Psoas muscle (tissue), 7 donors: ENCODE measurements at regions not wholly inside any gene's neighbourhood (a gene's known extent, or its start where the extent isn't known, plus 50 kb on each side); places are given as distances from the start of the nearest gene placed in this dataset.

Experiments used
- ATAC-seq, 4 donors: fragments of 200-7000 bp; cut with Tn5 transposase; one replicate each; pipeline ENCODE4 v1.9.1; 2020; ENCODE audit warnings: moderate library complexity in 3 of 4, mild to moderate bottlenecking in 2 of 4
- DNase-seq, 2 donors: peaks; one replicate each; pipeline ENCODE4 v3.0.0-alpha.2; 2020
- H3K27ac ChIP-seq: fragments of 200-600 bp; one replicate; pipeline ENCODE4 v1.8.0; 2022
- H3K27me3 ChIP-seq, 3 donors: fragments of 200-600 bp in 1 of 3; one replicate each; pipeline versions ENCODE4 v1.6.1 to v1.8.0; 2013 to 2022; ENCODE audit warnings: low read length in 2 of 3, mild to moderate bottlenecking in 2 of 3, moderate library complexity in 1 of 3; ENCODE audit not compliant: insufficient read depth in 3 of 3
- H3K36me3 ChIP-seq, 2 donors: fragments of 200-600 bp in 1 of 2; one replicate each; pipeline versions ENCODE4 v1.6.1 to v1.8.0; 2013 to 2022; ENCODE audit warnings: low read depth in 1 of 2, mild to moderate bottlenecking in 1 of 2, moderate library complexity in 1 of 2; ENCODE audit not compliant: insufficient read depth in 1 of 2
- H3K4me1 ChIP-seq: fragments of 200-600 bp; one replicate; pipeline ENCODE4 v1.8.0; 2022
- H3K4me3 ChIP-seq: fragments of 200-600 bp; one replicate; pipeline ENCODE4 v1.8.0; 2022; ENCODE audit warnings: mild to moderate bottlenecking
- H3K9me3 ChIP-seq: fragments of 200-600 bp; one replicate; pipeline ENCODE4 v1.8.0; 2022
- WGBS, 3 donors: extraction: QIAGEN DNeasy Blood & Tissue Kit; methylation state at CpG; one replicate each; pipeline versions ENCODE4 v1.1.6 to v1.1.7; 2013; 5-methylcytosine and 5-hydroxymethylcytosine counted together
- intact Hi-C, 2 donors: fragments of 100-400 bp; cut with DNase I; formaldehyde crosslinking; loops; one replicate each; pipeline versions ENCODE4 v1.11.0 to v1.14.2; 2022
- TF ChIP-seq, protein P1 (sequence below): fragments of 200-600 bp; IDR thresholded peaks from one replicate; pipeline ENCODE4 v1.8.0; 2022; ENCODE audit warnings: antibody characterized with exemption
- donor health status: healthy with polysubstance abuse.
- donor health status: DM: no; HTN: no; CAD: no; lungs with moderate emphysema.
- donor health status: Bipolar disorder and iron deficiency.
- donor health status: healthy.
- donor health status: DM: yes; HTN: yes; CAD: no.
- donor health status: DM: no; HTN: no; CAD: no.
- donor health status: DM: yes; HTN: yes; CAD: no.

DNA sequence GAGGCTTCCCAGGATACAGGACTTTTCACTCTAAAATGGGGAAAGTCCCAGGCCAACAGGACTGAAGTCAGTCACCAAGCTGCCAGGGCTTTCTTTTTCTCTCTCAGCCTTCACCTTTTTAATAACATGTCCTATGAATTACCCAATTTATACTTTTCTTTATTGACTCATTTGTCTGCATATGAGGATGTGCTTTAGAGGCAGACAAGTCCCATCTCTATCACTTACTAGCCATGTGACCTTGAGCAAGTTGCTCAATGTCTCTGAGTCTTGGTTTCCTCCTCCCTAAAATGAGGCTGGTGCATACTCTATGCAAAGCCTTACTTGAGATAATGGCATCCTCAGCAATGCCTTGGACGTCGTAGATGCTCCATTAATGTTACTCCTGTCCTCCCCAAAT lies 98.1 kb upstream of the TMPO start:
- TF ChIP-seq, protein P1, sequence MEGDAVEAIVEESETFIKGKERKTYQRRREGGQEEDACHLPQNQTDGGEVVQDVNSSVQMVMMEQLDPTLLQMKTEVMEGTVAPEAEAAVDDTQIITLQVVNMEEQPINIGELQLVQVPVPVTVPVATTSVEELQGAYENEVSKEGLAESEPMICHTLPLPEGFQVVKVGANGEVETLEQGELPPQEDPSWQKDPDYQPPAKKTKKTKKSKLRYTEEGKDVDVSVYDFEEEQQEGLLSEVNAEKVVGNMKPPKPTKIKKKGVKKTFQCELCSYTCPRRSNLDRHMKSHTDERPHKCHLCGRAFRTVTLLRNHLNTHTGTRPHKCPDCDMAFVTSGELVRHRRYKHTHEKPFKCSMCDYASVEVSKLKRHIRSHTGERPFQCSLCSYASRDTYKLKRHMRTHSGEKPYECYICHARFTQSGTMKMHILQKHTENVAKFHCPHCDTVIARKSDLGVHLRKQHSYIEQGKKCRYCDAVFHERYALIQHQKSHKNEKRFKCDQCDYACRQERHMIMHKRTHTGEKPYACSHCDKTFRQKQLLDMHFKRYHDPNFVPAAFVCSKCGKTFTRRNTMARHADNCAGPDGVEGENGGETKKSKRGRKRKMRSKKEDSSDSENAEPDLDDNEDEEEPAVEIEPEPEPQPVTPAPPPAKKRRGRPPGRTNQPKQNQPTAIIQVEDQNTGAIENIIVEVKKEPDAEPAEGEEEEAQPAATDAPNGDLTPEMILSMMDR: no peak
- H3K9me3 ChIP-seq: no peaks in the 10 kb centered on the region
- no peaks in the 10 kb centered on the region for H3K36me3 ChIP-seq
- H3K27me3 ChIP-seq: no peaks in the 10 kb centered on the region
- WGBS, 3 donors: 81 to 89% (median 85%) methylated on average over 2 of the region's 2 CpGs
- H3K4me3 ChIP-seq: no peak overlapping the region
- no peak for ATAC-seq
- intact Hi-C loops: no loop called here
- no peak overlapping the region for H3K27ac ChIP-seq
- H3K4me1 ChIP-seq: peaks cover 9% of the 10 kb centered on the region
- no peak for DNase-seq

DNA sequence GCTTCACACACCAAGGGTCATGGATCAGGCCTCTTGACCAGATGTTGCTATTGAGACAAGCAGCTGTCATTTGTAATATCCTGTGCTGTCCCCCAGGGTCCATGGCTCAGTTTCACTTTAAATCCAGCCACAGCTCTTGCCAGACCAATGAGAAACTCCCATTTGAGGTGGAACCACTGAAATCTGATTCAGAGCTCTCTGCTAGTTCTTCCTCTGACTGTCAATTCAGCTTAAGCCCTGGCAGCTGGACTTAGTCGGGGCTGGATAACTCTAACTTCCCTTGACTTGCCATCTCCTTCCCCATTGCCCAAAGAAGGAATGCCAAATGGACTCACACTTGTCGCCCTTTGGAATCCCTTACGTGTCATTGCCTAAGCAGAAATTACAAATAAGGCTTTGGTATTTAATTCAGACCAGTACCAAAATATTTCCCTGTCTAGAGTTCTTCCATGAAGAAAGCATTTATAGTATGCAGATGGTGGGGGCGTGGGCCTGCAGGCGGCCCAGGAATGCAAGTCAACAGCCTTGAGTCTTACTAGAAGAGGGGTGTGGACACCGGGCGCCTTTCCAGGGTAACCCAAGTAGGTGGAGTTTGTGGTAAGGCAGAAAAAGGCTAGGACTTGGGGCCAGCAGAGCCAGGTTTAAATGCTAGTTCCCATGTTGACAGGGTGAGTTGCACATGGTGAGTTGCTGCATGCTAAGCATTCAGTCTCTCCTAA lies 96.9 kb upstream of the TMPO start:
- Histone ChIP-seq H3K27ac (peak overlapping the region; percentile 58), H3K4me3 (no peak overlapping the region), H3K27me3 (no peaks in the 10 kb centered on the region), H3K4me1 (peaks cover 9% of the 10 kb centered on the region), H3K36me3 (no peaks in the 10 kb centered on the region), H3K9me3 (no peaks in the 10 kb centered on the region)
- 11 to 16% (median 12%) methylated on average over 7 of the region's 7 CpGs for WGBS, 3 donors
- DNase-seq (peak; percentile 83 to 86), ATAC-seq (peak; percentile 76 to 86 (median 78))
- intact Hi-C loops: no loop called here
- TF ChIP-seq, protein P1: no peak

DNA sequence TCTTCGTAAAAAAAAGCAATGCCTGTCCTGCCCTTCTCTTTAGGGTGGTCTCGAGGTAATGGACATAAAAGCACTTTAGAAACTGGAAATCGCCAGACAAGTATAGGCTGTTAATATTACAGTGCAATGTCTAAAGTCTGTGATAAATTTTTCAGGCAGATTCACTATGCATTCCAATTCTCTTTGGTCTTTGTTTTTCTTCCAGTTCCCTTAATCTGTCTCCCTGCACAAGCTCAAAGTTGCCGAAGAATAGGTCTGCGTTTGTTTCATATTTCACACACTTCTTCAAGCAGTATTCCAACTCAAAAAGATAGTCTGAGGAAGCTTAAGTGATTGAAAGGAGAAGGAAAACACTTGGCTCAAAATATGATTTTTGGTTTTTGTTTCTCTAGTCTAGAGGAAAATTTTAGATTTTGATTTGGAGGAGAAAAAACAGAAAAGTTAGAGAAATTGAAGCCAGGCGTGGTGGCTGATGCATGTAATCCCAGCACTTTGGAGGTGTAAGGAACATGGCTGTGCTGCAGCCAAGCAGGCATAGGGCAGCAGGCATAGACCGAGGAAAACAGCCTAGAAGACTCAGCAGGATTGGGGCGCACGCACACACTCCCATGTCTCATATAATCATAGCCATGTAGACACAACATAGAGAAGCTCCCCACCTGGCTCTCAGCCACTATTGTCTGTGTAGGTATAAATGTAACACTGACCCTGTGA lies 96.2 kb upstream of the TMPO start:
- Histone ChIP-seq H3K4me3 (no peak overlapping the region), H3K9me3 (no peaks in the 10 kb centered on the region), H3K27ac (peak overlapping the region; percentile 58), H3K36me3 (no peaks in the 10 kb centered on the region), H3K27me3 (no peaks in the 10 kb centered on the region), H3K4me1 (peaks cover 9% of the 10 kb centered on the region)
- DNase-seq (no peak), ATAC-seq (no peak)
- TF ChIP-seq, protein P1: no peak
- intact Hi-C loops: no loop called here
- WGBS, 3 donors: 46 to 54% (median 50%) methylated on average over 9 of the region's 9 CpGs

DNA sequence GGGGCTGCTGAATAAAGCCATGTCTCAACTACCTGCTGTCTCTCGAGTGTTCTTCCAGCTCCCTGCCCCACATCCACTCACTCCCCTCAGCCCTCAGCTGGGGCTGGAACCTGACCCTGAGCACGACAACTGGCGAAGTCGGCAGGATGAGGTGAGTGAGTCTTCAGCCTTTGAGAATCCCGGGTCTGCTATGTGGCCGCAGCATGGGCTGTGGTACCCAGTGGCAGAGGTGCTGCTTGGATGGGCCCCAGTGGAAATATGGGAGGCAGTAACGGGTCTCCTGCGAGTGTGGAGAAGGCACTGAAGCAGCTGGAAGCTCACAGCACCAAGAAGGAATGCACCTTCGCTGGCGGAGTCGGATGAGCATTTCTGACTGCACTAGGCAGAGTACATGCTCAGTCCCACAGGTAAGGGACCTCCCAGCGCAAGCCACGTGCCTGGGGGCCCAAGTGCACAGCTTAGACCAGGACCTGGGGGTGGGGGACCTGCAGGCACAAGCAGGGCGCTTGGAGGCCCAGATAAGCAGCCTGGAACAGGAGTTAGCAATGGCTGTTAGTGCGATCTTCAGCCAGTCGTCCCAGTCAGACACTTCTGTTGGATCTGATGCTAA lies 95.5 kb upstream of the TMPO start:
- H3K9me3 ChIP-seq: no peaks in the 10 kb centered on the region
- no peaks in the 10 kb centered on the region for H3K36me3 ChIP-seq
- no peaks in the 10 kb centered on the region for H3K27me3 ChIP-seq
- no peak overlapping the region for H3K4me3 ChIP-seq
- intact Hi-C loops: loop anchor here (10.0 kb wide), 2 partner anchors 95 to 235 kb away; partner anchors contain the start of gene TMPO (in 1 of the 2)
- ATAC-seq (no peak), DNase-seq (no peak)
- no peak overlapping the region for H3K27ac ChIP-seq
- peaks cover 9% of the 10 kb centered on the region for H3K4me1 ChIP-seq
- WGBS, 3 donors: 56 to 65% (median 58%) methylated on average over 16 of the region's 16 CpGs
- TF ChIP-seq, protein P1: no peak
